Bronchial epithelial cell (primary cell): ENCODE measurements at regions not wholly inside any gene's neighbourhood (a gene's known extent, or its start where the extent isn't known, plus 50 kb on each side); places are given as distances from the start of the nearest gene placed in this dataset.

Experiments
- DNase-seq: peaks from one replicate; pipeline ENCODE4 v3.0.0-alpha.2; 2010; ENCODE audit warnings: low read depth
- FAIRE-seq: peaks from 2 replicates; lab custom pipeline; 2011; peaks lifted over from hg19 to GRCh38; lab: Jason Lieb, UNC
- H3K27me3 ChIP-seq: 2 replicates; pipeline ENCODE4 v1.5.1; 2011; ENCODE audit warnings: low read length; ENCODE audit not compliant: control insufficient read depth, insufficient read depth
- H3K36me3 ChIP-seq: 2 replicates; pipeline ENCODE4 v1.5.1; 2011; ENCODE audit warnings: low read length; ENCODE audit not compliant: control insufficient read depth, insufficient read depth
- H3K4me3 ChIP-seq: 2 replicates; pipeline ENCODE4 v1.5.1; 2011; ENCODE audit warnings: mild to moderate bottlenecking, low read depth, low read length, control low read depth
- TF ChIP-seq, protein P1 (sequence below): IDR thresholded peaks from 2 replicates; pipeline ENCODE4 v1.5.1; 2011; ENCODE audit warnings: mild to moderate bottlenecking, moderate library complexity, low read length, control low read depth, inconsistent platforms; ENCODE audit not compliant: insufficient read depth, severe bottlenecking

DNA sequence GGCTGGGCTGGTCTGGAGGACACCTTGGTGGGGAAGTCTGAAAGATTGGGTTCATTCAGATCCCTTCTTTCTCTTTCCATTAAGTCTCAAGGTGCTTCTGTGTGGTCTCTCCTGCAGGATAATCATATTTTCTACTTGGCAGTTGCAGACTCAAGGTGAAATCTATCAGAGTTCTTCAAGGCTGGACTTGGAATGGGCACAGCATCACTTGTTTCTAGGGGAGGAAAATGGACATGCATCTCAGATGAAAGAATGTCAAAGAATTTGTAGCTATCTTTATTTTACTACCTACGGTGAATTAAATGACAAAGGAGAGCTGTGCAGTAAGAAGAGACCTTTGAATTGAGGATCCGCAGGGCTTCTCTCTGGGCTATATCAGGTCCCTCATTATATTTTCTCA lies 69.8 kb upstream of the PAPPA start:
- Histone ChIP-seq H3K36me3 (no peaks in the 10 kb centered on the region), H3K27me3 (no peaks in the 10 kb centered on the region), H3K4me3 (no peak overlapping the region)
- FAIRE-seq, result no peak
- TF ChIP-seq, protein P1, sequence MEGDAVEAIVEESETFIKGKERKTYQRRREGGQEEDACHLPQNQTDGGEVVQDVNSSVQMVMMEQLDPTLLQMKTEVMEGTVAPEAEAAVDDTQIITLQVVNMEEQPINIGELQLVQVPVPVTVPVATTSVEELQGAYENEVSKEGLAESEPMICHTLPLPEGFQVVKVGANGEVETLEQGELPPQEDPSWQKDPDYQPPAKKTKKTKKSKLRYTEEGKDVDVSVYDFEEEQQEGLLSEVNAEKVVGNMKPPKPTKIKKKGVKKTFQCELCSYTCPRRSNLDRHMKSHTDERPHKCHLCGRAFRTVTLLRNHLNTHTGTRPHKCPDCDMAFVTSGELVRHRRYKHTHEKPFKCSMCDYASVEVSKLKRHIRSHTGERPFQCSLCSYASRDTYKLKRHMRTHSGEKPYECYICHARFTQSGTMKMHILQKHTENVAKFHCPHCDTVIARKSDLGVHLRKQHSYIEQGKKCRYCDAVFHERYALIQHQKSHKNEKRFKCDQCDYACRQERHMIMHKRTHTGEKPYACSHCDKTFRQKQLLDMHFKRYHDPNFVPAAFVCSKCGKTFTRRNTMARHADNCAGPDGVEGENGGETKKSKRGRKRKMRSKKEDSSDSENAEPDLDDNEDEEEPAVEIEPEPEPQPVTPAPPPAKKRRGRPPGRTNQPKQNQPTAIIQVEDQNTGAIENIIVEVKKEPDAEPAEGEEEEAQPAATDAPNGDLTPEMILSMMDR, result no peak
- no peak for DNase-seq

DNA sequence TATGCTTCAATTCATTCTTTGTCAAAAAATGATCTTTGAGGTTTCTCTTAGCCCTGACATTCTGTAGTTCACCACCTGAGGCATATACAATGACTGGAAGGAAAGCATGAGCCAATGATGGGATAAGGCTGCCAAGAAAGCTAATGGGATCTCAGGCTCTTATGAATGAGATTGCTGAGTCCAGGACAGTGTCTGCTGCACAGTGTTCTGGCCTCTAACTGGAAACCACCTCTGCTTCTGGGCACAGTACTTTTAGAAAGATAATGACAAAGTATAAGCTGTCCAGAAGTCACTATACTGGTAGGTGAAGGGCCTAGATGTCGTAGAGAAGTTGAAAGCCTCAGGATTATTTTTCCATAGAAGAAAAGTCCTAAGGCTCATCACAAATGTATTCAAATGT lies 69.1 kb upstream of the PAPPA start:
- TF ChIP-seq, protein P1, result no peak
- H3K4me3 ChIP-seq, result no peak overlapping the region
- no peaks in the 10 kb centered on the region for H3K27me3 ChIP-seq
- FAIRE-seq (no peak), DNase-seq (no peak)
- no peaks in the 10 kb centered on the region for H3K36me3 ChIP-seq

GRCh38 chr9:116087246-116087645 lies 66.3 kb upstream of the PAPPA start:
- DNase-seq (peak; percentile 77), FAIRE-seq (no peak)
- Histone ChIP-seq H3K27me3 (no peaks in the 10 kb centered on the region), H3K36me3 (no peaks in the 10 kb centered on the region), H3K4me3 (no peak overlapping the region)
- TF ChIP-seq, protein P1, result no peak

- FAIRE-seq (no peak), DNase-seq (peak; percentile 84)
- Histone ChIP-seq H3K36me3 (no peaks in the 10 kb centered on the region), H3K4me3 (no peak overlapping the region), H3K27me3 (no peaks in the 10 kb centered on the region)
- TF ChIP-seq, protein P1, result no peak
Measured at GRCh38 chr9:116087751-116088194, 65.8 kb upstream of the PAPPA start.

GRCh38 chr9:116088396-116088795 lies 65.2 kb upstream of the PAPPA start:
- Histone ChIP-seq H3K4me3 (no peak overlapping the region), H3K27me3 (no peaks in the 10 kb centered on the region), H3K36me3 (no peaks in the 10 kb centered on the region)
- FAIRE-seq (no peak), DNase-seq (no peak)
- TF ChIP-seq, protein P1, result no peak
